ENCODE measurements at regions not wholly inside any gene's neighbourhood (a gene's known extent, or its start where the extent isn't known, plus 50 kb on each side); places are given as distances from the start of the nearest gene placed in this dataset.

- Mint-ChIP-seq H3K4me3 (no peak overlapping the region), H3K4me1 (ENCODE audit: low read depth) (no peaks in the 10 kb centered on the region), H3K27me3 (peaks cover 8% of the 10 kb centered on the region), H3K9me3 (ENCODE audit: low read depth) (no peaks in the 10 kb centered on the region), H3K36me3 (no peaks in the 10 kb centered on the region), H3K27ac (no peak overlapping the region)
Observed at GRCh38 chr15:61447981-61448380, 218.9 kb upstream of the RORA start.

GRCh38 chr15:61444585-61444984 is 215.5 kb upstream of the RORA start:
- Mint-ChIP-seq H3K27me3 (peaks cover 18% of the 10 kb centered on the region), H3K9me3 (ENCODE audit: low read depth) (no peaks in the 10 kb centered on the region), H3K27ac (no peak overlapping the region), H3K4me3 (no peak overlapping the region), H3K4me1 (ENCODE audit: low read depth) (no peaks in the 10 kb centered on the region), H3K36me3 (no peaks in the 10 kb centered on the region)

- H3K4me3 Mint-ChIP-seq, result no peak overlapping the region
- no peaks in the 10 kb centered on the region for H3K36me3 Mint-ChIP-seq
- no peaks in the 10 kb centered on the region for H3K4me1 Mint-ChIP-seq (ENCODE audit: low read depth)
- no peaks in the 10 kb centered on the region for H3K9me3 Mint-ChIP-seq (ENCODE audit: low read depth)
- peaks cover 20% of the 10 kb centered on the region for H3K27me3 Mint-ChIP-seq
- H3K27ac Mint-ChIP-seq, result no peak overlapping the region
Observed at GRCh38 chr15:61442821-61443220, 213.7 kb upstream of the RORA start.

GRCh38 chr15:61441891-61442290 is 212.8 kb upstream of the RORA start:
- Mint-ChIP-seq H3K27ac (no peak overlapping the region), H3K36me3 (no peaks in the 10 kb centered on the region), H3K9me3 (ENCODE audit: low read depth) (no peaks in the 10 kb centered on the region), H3K27me3 (peaks cover 20% of the 10 kb centered on the region), H3K4me3 (no peak overlapping the region), H3K4me1 (ENCODE audit: low read depth) (no peaks in the 10 kb centered on the region)

- Mint-ChIP-seq H3K27ac (no peak overlapping the region), H3K4me3 (no peak overlapping the region), H3K4me1 (ENCODE audit: low read depth) (no peaks in the 10 kb centered on the region), H3K27me3 (peaks cover 11% of the 10 kb centered on the region), H3K9me3 (ENCODE audit: low read depth) (no peaks in the 10 kb centered on the region), H3K36me3 (no peaks in the 10 kb centered on the region)
Observed at GRCh38 chr15:61426466-61426865, 197.4 kb upstream of the RORA start.

- Mint-ChIP-seq H3K36me3 (no peaks in the 10 kb centered on the region), H3K27me3 (peaks cover 11% of the 10 kb centered on the region), H3K27ac (no peak overlapping the region), H3K9me3 (ENCODE audit: low read depth) (no peaks in the 10 kb centered on the region), H3K4me1 (ENCODE audit: low read depth) (no peaks in the 10 kb centered on the region), H3K4me3 (no peak overlapping the region)
Observed at GRCh38 chr15:61425934-61426333, 196.8 kb upstream of the RORA start.

- H3K36me3 Mint-ChIP-seq, result no peaks in the 10 kb centered on the region
- no peaks in the 10 kb centered on the region for H3K4me1 Mint-ChIP-seq (ENCODE audit: low read depth)
- no peaks in the 10 kb centered on the region for H3K9me3 Mint-ChIP-seq (ENCODE audit: low read depth)
- no peak overlapping the region for H3K27ac Mint-ChIP-seq
- H3K27me3 Mint-ChIP-seq, result peaks cover 8% of the 10 kb centered on the region
- no peak overlapping the region for H3K4me3 Mint-ChIP-seq
Observed at GRCh38 chr15:61422773-61423172, 193.7 kb upstream of the RORA start.

- H3K27me3 Mint-ChIP-seq, result peaks cover 7% of the 10 kb centered on the region
- no peaks in the 10 kb centered on the region for H3K4me1 Mint-ChIP-seq (ENCODE audit: low read depth)
- no peak overlapping the region for H3K4me3 Mint-ChIP-seq
- no peak overlapping the region for H3K27ac Mint-ChIP-seq
- no peaks in the 10 kb centered on the region for H3K9me3 Mint-ChIP-seq (ENCODE audit: low read depth)
- no peaks in the 10 kb centered on the region for H3K36me3 Mint-ChIP-seq
Observed at GRCh38 chr15:61421938-61422337, 192.8 kb upstream of the RORA start.

GRCh38 chr15:61421470-61421869 is 192.4 kb upstream of the RORA start:
- Mint-ChIP-seq H3K27me3 (peaks cover 7% of the 10 kb centered on the region), H3K36me3 (no peaks in the 10 kb centered on the region), H3K27ac (no peak overlapping the region), H3K4me1 (ENCODE audit: low read depth) (no peaks in the 10 kb centered on the region), H3K9me3 (ENCODE audit: low read depth) (no peaks in the 10 kb centered on the region), H3K4me3 (no peak overlapping the region)

- H3K4me3 Mint-ChIP-seq, result no peak overlapping the region
- no peaks in the 10 kb centered on the region for H3K36me3 Mint-ChIP-seq
- no peaks in the 10 kb centered on the region for H3K4me1 Mint-ChIP-seq (ENCODE audit: low read depth)
- H3K27ac Mint-ChIP-seq, result no peak overlapping the region
- H3K27me3 Mint-ChIP-seq, result peaks cover 5% of the 10 kb centered on the region
- no peaks in the 10 kb centered on the region for H3K9me3 Mint-ChIP-seq (ENCODE audit: low read depth)
Observed at GRCh38 chr15:61420546-61420945, 191.4 kb upstream of the RORA start.

GRCh38 chr15:61415617-61416120 is 186.6 kb upstream of the RORA start:
- Mint-ChIP-seq H3K27ac (no peak overlapping the region), H3K36me3 (no peaks in the 10 kb centered on the region), H3K4me1 (ENCODE audit: low read depth) (no peaks in the 10 kb centered on the region), H3K9me3 (ENCODE audit: low read depth) (no peaks in the 10 kb centered on the region), H3K4me3 (no peak overlapping the region), H3K27me3 (peaks cover 6% of the 10 kb centered on the region)

- H3K27ac Mint-ChIP-seq, result no peak overlapping the region
Observed at GRCh38 chr15:61411902-61412510, 182.9 kb upstream of the RORA start.

GRCh38 chr15:61410662-61411061 is 181.6 kb upstream of the RORA start:
- Mint-ChIP-seq H3K27ac (no peak overlapping the region), H3K4me1 (ENCODE audit: low read depth) (no peaks in the 10 kb centered on the region), H3K4me3 (no peak overlapping the region), H3K27me3 (peaks cover 21% of the 10 kb centered on the region), H3K36me3 (no peaks in the 10 kb centered on the region), H3K9me3 (ENCODE audit: low read depth) (no peaks in the 10 kb centered on the region)

More at GRCh38 chr15:61411902-61412510, 182.9 kb upstream of the RORA start:
- H3K27me3 Mint-ChIP-seq, result peaks cover 18% of the 10 kb centered on the region
- H3K36me3 Mint-ChIP-seq, result no peaks in the 10 kb centered on the region
- H3K4me1 Mint-ChIP-seq (ENCODE audit: low read depth), result no peaks in the 10 kb centered on the region
- H3K9me3 Mint-ChIP-seq (ENCODE audit: low read depth), result no peaks in the 10 kb centered on the region
- H3K4me3 Mint-ChIP-seq, result no peak overlapping the region

GRCh38 chr15:61404567-61404966 is 175.5 kb upstream of the RORA start:
- Mint-ChIP-seq H3K9me3 (ENCODE audit: low read depth) (no peaks in the 10 kb centered on the region), H3K27me3 (peaks cover 16% of the 10 kb centered on the region), H3K27ac (no peak overlapping the region), H3K4me1 (ENCODE audit: low read depth) (no peaks in the 10 kb centered on the region), H3K4me3 (no peak overlapping the region), H3K36me3 (no peaks in the 10 kb centered on the region)

- Mint-ChIP-seq H3K4me3 (no peak overlapping the region), H3K9me3 (ENCODE audit: low read depth) (no peaks in the 10 kb centered on the region), H3K36me3 (no peaks in the 10 kb centered on the region), H3K27ac (no peak overlapping the region), H3K4me1 (ENCODE audit: low read depth) (no peaks in the 10 kb centered on the region), H3K27me3 (peaks cover 12% of the 10 kb centered on the region)
Observed at GRCh38 chr15:61403884-61404283, 174.8 kb upstream of the RORA start.

All from activated naive CD8-positive, alpha-beta T cell (primary cell).